ENCODE measurements at regions not wholly inside any gene's neighbourhood (a gene's known extent, or its start where the extent isn't known, plus 50 kb on each side); places are given as distances from the start of the nearest gene placed in this dataset.

DNA sequence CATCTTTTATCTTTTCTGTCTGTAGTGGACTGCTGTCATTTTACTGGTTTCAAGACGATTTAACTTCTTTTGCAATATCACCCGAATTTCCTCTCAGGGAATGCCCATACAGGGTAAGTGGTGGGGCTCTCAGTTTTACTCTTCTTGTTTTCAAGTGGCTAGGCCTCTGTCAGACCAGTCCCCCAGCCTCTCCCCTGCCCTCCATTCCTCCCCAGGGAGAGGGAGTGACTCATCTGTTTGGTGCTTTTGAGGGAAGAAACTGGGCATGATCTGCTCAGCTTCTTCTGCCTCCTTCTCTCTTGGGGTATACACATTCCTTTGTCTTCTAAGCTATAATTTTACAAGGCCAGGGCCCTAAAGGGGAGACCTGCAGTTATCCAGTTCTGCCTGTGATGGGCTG lies 332.0 kb downstream of the CBLN1 start:
- Histone ChIP-seq H3K4me1 (peaks cover 0 to 19% (median 0%) of the 10 kb centered on the region in 12 donors), H3K4me3 (no peak overlapping the region), H3K27ac (peak overlapping the region in 1 of 12 donors; percentile 51), H3K27me3 (no peaks in the 10 kb centered on the region), H3K9me3 (no peaks in the 10 kb centered on the region), H3K36me3 (no peaks in the 10 kb centered on the region)
- DNase-seq (no peak), ATAC-seq (no peak)
- intact Hi-C loops (cut with DNase I), result loop anchor here in 1 of 10 donors (5.0 kb wide), 1 partner anchor 163 kb away; no protein-coding TSS in a partner anchor
- WGBS, 4 donors, result 76 to 85% (median 82%) methylated on average over 2 of the region's 2 CpGs
- TF ChIP-seq, protein P1, sequence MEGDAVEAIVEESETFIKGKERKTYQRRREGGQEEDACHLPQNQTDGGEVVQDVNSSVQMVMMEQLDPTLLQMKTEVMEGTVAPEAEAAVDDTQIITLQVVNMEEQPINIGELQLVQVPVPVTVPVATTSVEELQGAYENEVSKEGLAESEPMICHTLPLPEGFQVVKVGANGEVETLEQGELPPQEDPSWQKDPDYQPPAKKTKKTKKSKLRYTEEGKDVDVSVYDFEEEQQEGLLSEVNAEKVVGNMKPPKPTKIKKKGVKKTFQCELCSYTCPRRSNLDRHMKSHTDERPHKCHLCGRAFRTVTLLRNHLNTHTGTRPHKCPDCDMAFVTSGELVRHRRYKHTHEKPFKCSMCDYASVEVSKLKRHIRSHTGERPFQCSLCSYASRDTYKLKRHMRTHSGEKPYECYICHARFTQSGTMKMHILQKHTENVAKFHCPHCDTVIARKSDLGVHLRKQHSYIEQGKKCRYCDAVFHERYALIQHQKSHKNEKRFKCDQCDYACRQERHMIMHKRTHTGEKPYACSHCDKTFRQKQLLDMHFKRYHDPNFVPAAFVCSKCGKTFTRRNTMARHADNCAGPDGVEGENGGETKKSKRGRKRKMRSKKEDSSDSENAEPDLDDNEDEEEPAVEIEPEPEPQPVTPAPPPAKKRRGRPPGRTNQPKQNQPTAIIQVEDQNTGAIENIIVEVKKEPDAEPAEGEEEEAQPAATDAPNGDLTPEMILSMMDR (IDR thresholded peaks at IDR 0.05), result no peak
- no peak for TF ChIP-seq POLR2A (IDR thresholded peaks at IDR 0.05)

DNA sequence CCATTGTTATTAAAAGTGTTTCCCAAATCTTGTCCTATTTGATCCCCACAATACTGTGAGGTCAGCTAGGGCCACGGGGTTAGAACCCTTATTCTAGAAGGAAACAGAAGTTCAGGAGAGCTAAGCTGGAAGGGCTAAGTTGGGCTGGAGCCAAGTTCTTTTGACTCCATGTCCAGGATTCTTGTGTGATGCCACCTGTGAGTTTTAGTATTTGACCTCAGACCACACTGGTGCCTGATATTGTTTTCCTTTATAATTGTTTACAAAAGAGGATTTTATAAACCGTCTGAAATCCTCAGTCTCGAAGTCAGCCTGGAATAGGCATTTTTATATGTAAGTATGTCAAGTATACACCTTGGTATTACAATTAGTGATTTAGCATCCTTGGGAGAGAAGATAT lies 332.7 kb downstream of the CBLN1 start:
- H3K27me3 ChIP-seq, result no peaks in the 10 kb centered on the region
- WGBS, 4 donors, result 85 to 86% (median 85%) methylated on average over 3 of the region's 3 CpGs
- DNase-seq (no peak), ATAC-seq (no peak)
- TF ChIP-seq, protein P1 (IDR thresholded peaks at IDR 0.05), result no peak
- no peak for TF ChIP-seq POLR2A (IDR thresholded peaks at IDR 0.05)
- intact Hi-C loops (cut with DNase I), result loop anchor here in 1 of 10 donors (5.0 kb wide), 1 partner anchor 163 kb away; no protein-coding TSS in a partner anchor
- no peak overlapping the region for H3K4me3 ChIP-seq
- H3K9me3 ChIP-seq, result no peaks in the 10 kb centered on the region
- H3K27ac ChIP-seq, result peak overlapping the region in 1 of 12 donors; percentile 66
- H3K36me3 ChIP-seq, result no peaks in the 10 kb centered on the region
- H3K4me1 ChIP-seq, result peaks cover 0 to 19% (median 0%) of the 10 kb centered on the region in 12 donors

DNA sequence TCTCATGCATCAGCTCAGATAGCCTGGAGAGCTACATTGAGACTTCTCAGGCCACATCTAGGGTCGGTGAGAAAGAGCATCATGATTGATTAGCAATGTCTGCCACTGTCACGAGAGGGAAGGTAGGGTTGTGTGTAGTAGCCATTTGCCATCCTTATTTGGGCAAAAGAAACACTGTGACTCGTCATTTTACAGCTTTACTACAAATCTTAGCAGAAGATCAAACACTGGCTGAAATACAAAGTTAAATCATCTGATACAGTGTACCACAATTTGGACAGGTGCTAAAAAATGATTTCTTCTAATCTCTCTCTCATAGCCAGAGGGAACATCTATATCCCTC lies 334.3 kb downstream of the CBLN1 start:
- ATAC-seq (peak in 3 of 4 donors; percentile 29 to 48 (median 41)), DNase-seq (no peak)
- WGBS, 4 donors, result 17 to 23% (median 21%) methylated on average over 3 of the region's 3 CpGs
- no peaks in the 10 kb centered on the region for H3K36me3 ChIP-seq
- no peak overlapping the region for H3K4me3 ChIP-seq
- TF ChIP-seq, protein P1 (IDR thresholded peaks at IDR 0.05), result no peak
- TF ChIP-seq POLR2A (IDR thresholded peaks at IDR 0.05), result no peak
- no peaks in the 10 kb centered on the region for H3K27me3 ChIP-seq
- H3K4me1 ChIP-seq, result peaks cover 0 to 16% (median 0%) of the 10 kb centered on the region in 12 donors
- peak overlapping the region in 7 of 12 donors; percentile 2 to 67 (median 56) for H3K27ac ChIP-seq
- no peaks in the 10 kb centered on the region for H3K9me3 ChIP-seq
- intact Hi-C loops (cut with DNase I), result loop anchor here in 1 of 10 donors (5.0 kb wide), 1 partner anchor 165 kb away; no protein-coding TSS in a partner anchor

DNA sequence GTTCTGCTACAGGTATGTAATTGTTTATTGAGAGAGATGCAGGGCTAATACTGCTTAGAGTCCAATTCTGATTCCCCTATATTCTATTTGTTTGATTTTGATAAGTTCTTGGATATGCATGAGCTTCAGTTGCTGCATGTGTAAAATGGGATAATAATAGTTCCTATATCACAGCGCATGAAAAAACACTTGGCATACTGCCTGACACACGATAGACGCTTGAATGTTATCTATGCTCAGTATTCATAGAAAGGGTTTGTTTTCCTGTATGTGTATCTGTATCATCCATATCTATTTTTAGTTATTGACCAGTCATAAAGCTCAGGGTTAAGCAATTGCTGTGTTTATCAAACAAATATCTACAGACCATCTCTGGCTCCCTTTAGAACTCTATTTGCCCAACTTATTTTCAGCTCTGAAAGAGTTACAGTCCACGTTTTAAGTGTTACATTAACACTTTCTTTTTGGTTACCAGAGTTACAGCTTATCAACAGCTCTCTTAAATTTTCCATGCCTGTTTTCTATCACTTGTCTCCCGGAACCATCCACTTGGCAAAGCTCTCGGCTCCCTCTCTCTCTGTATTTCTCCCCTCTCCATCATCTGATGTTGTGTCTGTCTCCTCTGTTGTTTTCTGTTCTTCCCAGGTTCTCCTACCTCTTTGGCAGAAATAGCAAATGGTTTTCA lies 334.8 kb downstream of the CBLN1 start:
- Histone ChIP-seq H3K4me1 (peaks cover 0 to 16% (median 0%) of the 10 kb centered on the region in 12 donors), H3K27ac (peak overlapping the region in 8 of 12 donors; percentile 2 to 67 (median 52)), H3K27me3 (no peaks in the 10 kb centered on the region), H3K9me3 (no peaks in the 10 kb centered on the region), H3K4me3 (no peak overlapping the region), H3K36me3 (no peaks in the 10 kb centered on the region)
- TF ChIP-seq, protein P1 (IDR thresholded peaks at IDR 0.05), result no peak
- no peak for TF ChIP-seq POLR2A (IDR thresholded peaks at IDR 0.05)
- ATAC-seq (peak; percentile 84 to 94 (median 88)), DNase-seq (peak in 4 of 5 donors; percentile 22 to 43 (median 34))
- WGBS, 4 donors, result 5 to 11% (median 10%) methylated on average over 6 of the region's 6 CpGs
- intact Hi-C loops (cut with DNase I), result loop anchor here in 1 of 10 donors (5.0 kb wide), 1 partner anchor 165 kb away; no protein-coding TSS in a partner anchor
